Caco-2 (cell line): ENCODE measurements at regions not wholly inside any gene's neighbourhood (a gene's known extent, or its start where the extent isn't known, plus 50 kb on each side); places are given as distances from the start of the nearest gene placed in this dataset.
"Not testable (repeated sequence)": the region's sequence is repeated elsewhere in the genome, so short reads cannot be mapped to it uniquely, and the experiment has no call there.

Experiments
- BruUV-seq: library from RNA; stranded (reverse); fragments of 400-500 nt; replicated peaks from 2 replicates; lab custom pipeline; 2021; lab: Mats Ljungman, UMichigan
- CTCF ChIA-PET: fragments of 300-600 bp; sonication (Branson Sonifier 250); formaldehyde crosslinking; loops from one replicate; lab custom pipeline; 2022; ENCODE audit warnings: antibody characterized with exemption; lab: Charles Lee
- POLR2A ChIA-PET: fragments of 300-600 bp; sonication (Branson Sonifier 250); formaldehyde crosslinking; loops from one replicate; lab custom pipeline; 2022; ENCODE audit warnings: antibody characterized with exemption; lab: Charles Lee
- DNase-seq, 2 experiments: peaks; one replicate each; pipeline versions ENCODE4 v3.0.0 to v3.0.0-alpha.2; 2020 to 2022
- H3K27me3 ChIP-seq: replicated peaks from 2 replicates; pipeline ENCODE4 v1.6.0; 2011; ENCODE audit warnings: low read length; ENCODE audit not compliant: control insufficient read depth, insufficient read depth
- H3K36me3 ChIP-seq: 2 replicates; pipeline ENCODE4 v1.5.1; 2011; ENCODE audit warnings: low read length; ENCODE audit not compliant: control insufficient read depth, insufficient read depth
- H3K4me1 ChIP-seq: fragments of 250-450 bp; sonication (Bioruptor Pico); 2 replicates; pipeline ENCODE4 v1.5.1; 2020; ENCODE audit warnings: mild to moderate bottlenecking
- H3K4me3 ChIP-seq: 2 replicates; pipeline ENCODE4 v1.5.1; 2011; ENCODE audit warnings: low read depth, mild to moderate bottlenecking, control low read depth, low read length
- H3K9me3 ChIP-seq: fragments of 250-450 bp; sonication (Bioruptor Pico); 2 replicates; pipeline ENCODE4 v1.5.1; 2020; ENCODE audit warnings: mild to moderate bottlenecking, moderate library complexity
- H3K27ac Mint-ChIP-seq: one replicate; pipeline ENCODE4 v1.8.0; 2022; ENCODE audit warnings: mixed read lengths; ENCODE audit not compliant: unreplicated experiment
- H3K27me3 Mint-ChIP-seq: one replicate; pipeline ENCODE4 v1.8.0; 2022; ENCODE audit warnings: mixed read lengths; ENCODE audit not compliant: insufficient read depth, unreplicated experiment
- H3K36me3 Mint-ChIP-seq: one replicate; pipeline ENCODE4 v1.8.0; 2022; ENCODE audit warnings: mild to moderate bottlenecking, mixed read lengths; ENCODE audit not compliant: insufficient read depth, unreplicated experiment
- H3K4me1 Mint-ChIP-seq: one replicate; pipeline ENCODE4 v1.8.0; 2022; ENCODE audit warnings: low read depth, mixed read lengths; ENCODE audit not compliant: unreplicated experiment
- H3K4me3 Mint-ChIP-seq: one replicate; pipeline ENCODE4 v1.8.0; 2022; ENCODE audit warnings: mild to moderate bottlenecking, moderate library complexity, mixed read lengths; ENCODE audit not compliant: unreplicated experiment
- H3K9me3 Mint-ChIP-seq: one replicate; pipeline ENCODE4 v1.8.0; 2022; ENCODE audit warnings: mixed read lengths; ENCODE audit not compliant: unreplicated experiment
- CTCF ChIP-seq, 2 experiments: fragments of 200-600 bp in 1 of 2; IDR thresholded peaks; 1 replicate in 1 of 2; 2 replicates in 1 of 2; pipeline versions ENCODE4 v1.5.1 to v1.8.0; 2011 to 2022; ENCODE audit warnings: antibody characterized with exemption in 1 of 2, control low read depth in 1 of 2, inconsistent platforms in 1 of 2, low read depth in 1 of 2, low read length in 1 of 2, mild to moderate bottlenecking in 1 of 2, moderate library complexity in 1 of 2; ENCODE audit not compliant: insufficient read depth in 1 of 2, severe bottlenecking in 1 of 2, unreplicated experiment in 1 of 2
- intact Hi-C: fragments of 100-400 bp; cut with micrococcal nuclease; formaldehyde crosslinking; loops from one replicate; pipeline ENCODE4 v1.10.0; 2022; ENCODE audit not compliant: unreplicated experiment

- H3K27ac Mint-ChIP-seq: no peak overlapping the region
- H3K4me3 Mint-ChIP-seq: no peak overlapping the region
- TF ChIP-seq CTCF (IDR thresholded peaks at IDR 0.05; ENCODE audit: insufficient read depth in 1 of 2, low read depth in 1 of 2, low read length in 1 of 2, severe bottlenecking in 1 of 2, unreplicated experiment in 1 of 2): no peak
- no peaks in the 10 kb centered on the region for H3K4me1 ChIP-seq
- no peak for DNase-seq
- no peaks in the 10 kb centered on the region for H3K36me3 Mint-ChIP-seq
- H3K4me1 Mint-ChIP-seq: no peaks in the 10 kb centered on the region
- peaks cover 8% of the 10 kb centered on the region for H3K9me3 ChIP-seq
- no TSS peak for BruUV-seq
- no peaks in the 10 kb centered on the region for H3K9me3 Mint-ChIP-seq
- ChIA-PET POLR2A (no interaction called here), CTCF (no interaction called here)
- H3K36me3 ChIP-seq: no peaks in the 10 kb centered on the region
- peaks cover 19% of the 10 kb centered on the region for H3K27me3 Mint-ChIP-seq
- H3K27me3 ChIP-seq: no peaks in the 10 kb centered on the region; the same call in 1 of the 2 replicates
- intact Hi-C loops: no loop called here
- no peak overlapping the region for H3K4me3 ChIP-seq
These were observed 339.2 kb upstream of the TNRC6C start for GRCh38 chr17:77619326-77619725.

GRCh38 chr17:77619851-77620250, 338.7 kb upstream of the TNRC6C start:
- H3K27me3 ChIP-seq: no peaks in the 10 kb centered on the region; the same call in 1 of the 2 replicates
- BruUV-seq: no TSS peak
- no peaks in the 10 kb centered on the region for H3K4me1 ChIP-seq
- TF ChIP-seq CTCF (IDR thresholded peaks at IDR 0.05; ENCODE audit: insufficient read depth in 1 of 2, low read depth in 1 of 2, low read length in 1 of 2, severe bottlenecking in 1 of 2, unreplicated experiment in 1 of 2): no peak
- Mint-ChIP-seq H3K27ac (no peak overlapping the region), H3K4me3 (no peak overlapping the region), H3K4me1 (no peaks in the 10 kb centered on the region), H3K36me3 (no peaks in the 10 kb centered on the region), H3K27me3 (peaks cover 21% of the 10 kb centered on the region), H3K9me3 (no peaks in the 10 kb centered on the region)
- no peaks in the 10 kb centered on the region for H3K36me3 ChIP-seq
- POLR2A ChIA-PET: no interaction called here
- intact Hi-C loops: no loop called here
- H3K9me3 ChIP-seq: peaks cover 8% of the 10 kb centered on the region
- H3K4me3 ChIP-seq: no peak overlapping the region
- no peak for DNase-seq
- CTCF ChIA-PET: no interaction called here

- Histone ChIP-seq H3K4me1 (no peaks in the 10 kb centered on the region), H3K36me3 (no peaks in the 10 kb centered on the region), H3K4me3 (no peak overlapping the region), H3K9me3 (peaks cover 8% of the 10 kb centered on the region), H3K27me3 (no peaks in the 10 kb centered on the region; the same call in 1 of the 2 replicates)
- no peak for DNase-seq
- Mint-ChIP-seq H3K27me3 (peaks cover 21% of the 10 kb centered on the region), H3K4me3 (no peak overlapping the region), H3K27ac (no peak overlapping the region), H3K36me3 (no peaks in the 10 kb centered on the region), H3K4me1 (no peaks in the 10 kb centered on the region), H3K9me3 (no peaks in the 10 kb centered on the region)
- intact Hi-C loops: no loop called here
- POLR2A ChIA-PET: no interaction called here
- CTCF ChIA-PET: no interaction called here
- no TSS peak for BruUV-seq
- no peak for TF ChIP-seq CTCF (IDR thresholded peaks at IDR 0.05; ENCODE audit: insufficient read depth in 1 of 2, low read depth in 1 of 2, low read length in 1 of 2, severe bottlenecking in 1 of 2, unreplicated experiment in 1 of 2)
These were observed 338.2 kb upstream of the TNRC6C start for GRCh38 chr17:77620282-77620681.

- H3K4me1 Mint-ChIP-seq, BruUV-seq, DNase-seq, H3K4me1 ChIP-seq, intact Hi-C loops, H3K36me3 Mint-ChIP-seq, H3K36me3 ChIP-seq, H3K4me3 ChIP-seq, POLR2A ChIA-PET, H3K4me3 Mint-ChIP-seq, CTCF ChIA-PET, H3K27me3 ChIP-seq, H3K27ac Mint-ChIP-seq, H3K9me3 Mint-ChIP-seq: not testable (repeated sequence)
- H3K27me3 Mint-ChIP-seq: peaks cover 20% of the 10 kb centered on the region
- peaks cover 13% of the 10 kb centered on the region for H3K9me3 ChIP-seq
These were observed 336.4 kb upstream of the TNRC6C start for GRCh38 chr17:77622084-77622483.
